Hepatic stellate cell (primary cell): ENCODE measurements at regions not wholly inside any gene's neighbourhood (a gene's known extent, or its start where the extent isn't known, plus 50 kb on each side); places are given as distances from the start of the nearest gene placed in this dataset.
A peak's percentile ranks its signal among the peaks of the same experiment; 100 is the strongest.
"Not testable (repeated sequence)": the region's sequence is repeated elsewhere in the genome, so short reads cannot be mapped to it uniquely, and the experiment has no call there.

Experiments used
- DNase-seq: peaks from one replicate; pipeline ENCODE4 v3.0.0; 2011; ENCODE audit warnings: low spot score

- DNase-seq = no peak
Observed at GRCh38 chr11:127844876-127845275, 742.5 kb downstream of the ETS1 start.

- DNase-seq = peak; percentile 32
Observed at GRCh38 chr11:127843483-127844396, 743.6 kb downstream of the ETS1 start.

GRCh38 chr11:127825183-127825582, 762.2 kb downstream of the ETS1 start:
- no peak for DNase-seq

GRCh38 chr11:127818625-127819024, 768.7 kb downstream of the ETS1 start:
- no peak for DNase-seq

- DNase-seq = no peak
Observed at GRCh38 chr11:127816962-127817361, 770.4 kb downstream of the ETS1 start.

- DNase-seq = no peak
Observed at GRCh38 chr11:127815331-127815730, 772.0 kb downstream of the ETS1 start.

- DNase-seq = no peak
Observed at GRCh38 chr11:127806501-127806900, 780.9 kb downstream of the ETS1 start.

- no peak for DNase-seq
Observed at GRCh38 chr11:127805771-127806170, 781.6 kb downstream of the ETS1 start.

GRCh38 chr11:127804747-127805400, 782.5 kb downstream of the ETS1 start:
- DNase-seq = no peak

- DNase-seq = no peak
Observed at GRCh38 chr11:127803755-127804154, 783.6 kb downstream of the ETS1 start.

- no peak for DNase-seq
Observed at GRCh38 chr11:127800989-127801688, 786.2 kb downstream of the ETS1 start.

- no peak for DNase-seq
Observed at GRCh38 chr11:127795326-127795725, 792.0 kb downstream of the ETS1 start.

- DNase-seq = no peak
Observed at GRCh38 chr11:127791844-127792243, 791.3 kb upstream of the KIRREL3 start.

GRCh38 chr11:127790592-127790991, 790.0 kb upstream of the KIRREL3 start:
- DNase-seq = no peak

GRCh38 chr11:127789927-127790326, 789.4 kb upstream of the KIRREL3 start:
- no peak for DNase-seq

GRCh38 chr11:127772938-127773337, 772.4 kb upstream of the KIRREL3 start:
- not testable (repeated sequence) for DNase-seq

- not testable (repeated sequence) for DNase-seq
Observed at GRCh38 chr11:127768931-127769330, 768.4 kb upstream of the KIRREL3 start.

- no peak for DNase-seq
Observed at GRCh38 chr11:127766734-127767133, 766.2 kb upstream of the KIRREL3 start.

GRCh38 chr11:127738771-127739286, 738.3 kb upstream of the KIRREL3 start:
- no peak for DNase-seq

- DNase-seq = no peak
Observed at GRCh38 chr11:127737499-127737898, 736.9 kb upstream of the KIRREL3 start.

GRCh38 chr11:127733552-127733951, 733.0 kb upstream of the KIRREL3 start:
- DNase-seq = no peak

- DNase-seq = no peak
Observed at GRCh38 chr11:127726367-127726766, 725.8 kb upstream of the KIRREL3 start.
